ENCODE measurements at regions not wholly inside any gene's neighbourhood (a gene's known extent, or its start where the extent isn't known, plus 50 kb on each side); places are given as distances from the start of the nearest gene placed in this dataset.

DNA sequence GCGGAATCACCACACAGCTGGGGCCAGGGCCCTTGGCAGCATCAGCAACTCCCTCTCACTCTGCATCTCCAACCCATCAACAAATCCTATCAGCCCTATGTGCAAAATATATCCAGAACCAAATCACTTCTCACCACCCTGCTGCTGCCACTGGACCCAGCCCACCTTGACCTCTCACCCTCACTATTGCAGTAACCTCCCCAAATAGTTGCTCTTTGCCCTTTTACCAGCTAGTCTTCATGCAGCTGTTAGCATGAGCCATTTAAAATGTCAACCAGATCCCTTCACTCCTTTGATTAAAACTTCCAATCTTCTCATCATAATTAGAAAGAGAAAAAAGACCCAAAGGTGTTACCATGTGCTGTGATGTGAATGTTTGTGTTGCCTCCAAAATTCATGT, 155.7 kb upstream of the IRF2BP2 start:
- TF ChIP-seq POLR2A (IDR thresholded peaks at IDR 0.05) (no peak), CTCF (IDR thresholded peaks at IDR 0.05) (no peak)

Data from uterus (tissue), 2 donors.